H9 (cell line): ENCODE measurements at regions not wholly inside any gene's neighbourhood (a gene's known extent, or its start where the extent isn't known, plus 50 kb on each side); places are given as distances from the start of the nearest gene placed in this dataset.

Experiments used
- DNase-seq: peaks from one replicate; pipeline ENCODE4 v3.0.0-alpha.2; 2017
- H2AFZ ChIP-seq: one replicate; pipeline ENCODE4 v1.6.1; 2013; ENCODE audit warnings: mild to moderate bottlenecking, low read length, control low read depth, moderate library complexity
- H2AK5ac ChIP-seq: 2 replicates; pipeline ENCODE4 v1.6.1; 2013; ENCODE audit warnings: low read length, control low read depth, mixed read lengths; ENCODE audit not compliant: insufficient read length
- H2BK120ac ChIP-seq: one replicate; pipeline ENCODE4 v1.6.1; 2013; ENCODE audit warnings: low read depth, mild to moderate bottlenecking, low read length, control low read depth, inconsistent platforms; ENCODE audit not compliant: poor library complexity, severe bottlenecking
- H2BK12ac ChIP-seq: 2 replicates; pipeline ENCODE4 v1.6.1; 2013; ENCODE audit warnings: low read length, control low read depth, mixed read lengths, low read depth; ENCODE audit not compliant: insufficient read length
- H2BK15ac ChIP-seq: 2 replicates; pipeline ENCODE4 v1.6.1; 2013; ENCODE audit warnings: low read depth, low read length, control low read depth
- H2BK20ac ChIP-seq: one replicate; pipeline ENCODE4 v1.6.1; 2013; ENCODE audit warnings: low read depth, mild to moderate bottlenecking, low read length, control low read depth, inconsistent platforms; ENCODE audit not compliant: poor library complexity, severe bottlenecking
- H2BK5ac ChIP-seq: 2 replicates; pipeline ENCODE4 v1.6.1; 2013; ENCODE audit warnings: low read length, control low read depth, mixed read lengths; ENCODE audit not compliant: insufficient read length
- H3K14ac ChIP-seq: 2 replicates; pipeline ENCODE4 v1.6.1; 2013; ENCODE audit warnings: low read length, control low read depth; ENCODE audit not compliant: insufficient read depth
- H3K18ac ChIP-seq: 2 replicates; pipeline ENCODE4 v1.6.1; 2013; ENCODE audit warnings: low read depth, mild to moderate bottlenecking, mixed read lengths, low read length, control low read depth; ENCODE audit not compliant: insufficient read length
- H3K23ac ChIP-seq: 2 replicates; pipeline ENCODE4 v1.6.1; 2013; ENCODE audit warnings: low read length, control low read depth, mixed read lengths, low read depth; ENCODE audit not compliant: insufficient read length
- H3K23me2 ChIP-seq: 2 replicates; pipeline ENCODE4 v1.6.1; 2013; ENCODE audit warnings: low read depth, mild to moderate bottlenecking, mixed read lengths, low read length, control low read depth; ENCODE audit not compliant: insufficient read length, poor library complexity, severe bottlenecking
- H3K27ac ChIP-seq: 2 replicates; pipeline ENCODE4 v1.5.1; 2013; ENCODE audit warnings: low read length, control low read depth, mixed read lengths, low read depth; ENCODE audit not compliant: insufficient read length
- H3K27me3 ChIP-seq: 2 replicates; pipeline ENCODE4 v1.6.1; 2013; ENCODE audit warnings: low read length, control low read depth, inconsistent platforms; ENCODE audit not compliant: insufficient read depth
- H3K4ac ChIP-seq: 2 replicates; pipeline ENCODE4 v1.6.1; 2013; ENCODE audit warnings: low read depth, mild to moderate bottlenecking, control low read depth, inconsistent platforms, low read length, moderate library complexity
- H3K4me1 ChIP-seq: 2 replicates; pipeline ENCODE4 v1.6.1; 2013; ENCODE audit warnings: low read length, control low read depth, inconsistent platforms; ENCODE audit not compliant: insufficient read depth
- H3K4me2 ChIP-seq: 2 replicates; pipeline ENCODE4 v1.6.1; 2013; ENCODE audit warnings: low read length, control low read depth, mixed read lengths; ENCODE audit not compliant: insufficient read length, insufficient read depth
- H3K56ac ChIP-seq: 2 replicates; pipeline ENCODE4 v1.6.1; 2013; ENCODE audit warnings: low read depth, mild to moderate bottlenecking, mixed read lengths, low read length, control low read depth; ENCODE audit not compliant: insufficient read length
- H3K79me1 ChIP-seq: 2 replicates; pipeline ENCODE4 v1.6.1; 2013; ENCODE audit warnings: low read depth, mild to moderate bottlenecking, moderate library complexity, low read length, control low read depth, inconsistent platforms; ENCODE audit not compliant: insufficient read depth, poor library complexity, severe bottlenecking
- H3K79me2 ChIP-seq: 2 replicates; pipeline ENCODE4 v1.6.1; 2013; ENCODE audit warnings: low read length, control low read depth, inconsistent platforms; ENCODE audit not compliant: insufficient read depth
- H3K9ac ChIP-seq: 2 replicates; pipeline ENCODE4 v1.6.1; 2013; ENCODE audit warnings: low read length, control low read depth, mixed read lengths; ENCODE audit not compliant: insufficient read length; ENCODE audit errors: extremely low read depth
- H3K9me3 ChIP-seq: one replicate; pipeline ENCODE4 v1.6.1; 2013; ENCODE audit warnings: low read depth, low read length, inconsistent platforms; ENCODE audit not compliant: control insufficient read depth
- H3T11ph ChIP-seq: one replicate; pipeline ENCODE4 v1.6.1; 2013; ENCODE audit warnings: mild to moderate bottlenecking, low read length, control low read depth, inconsistent platforms
- H4K20me1 ChIP-seq: one replicate; pipeline ENCODE4 v1.6.1; 2013; ENCODE audit not compliant: control insufficient read depth, insufficient read length, insufficient read depth
- H4K5ac ChIP-seq: 2 replicates; pipeline ENCODE4 v1.6.1; 2013; ENCODE audit warnings: low read depth, mild to moderate bottlenecking, mixed read lengths, low read length, control low read depth; ENCODE audit not compliant: insufficient read length
- H4K8ac ChIP-seq: replicated peaks from 2 replicates; pipeline ENCODE4 v1.6.1; 2013; ENCODE audit warnings: low read length, control low read depth, mixed read lengths, low read depth; ENCODE audit not compliant: insufficient read length
- H4K91ac ChIP-seq: 2 replicates; pipeline ENCODE4 v1.6.1; 2013; ENCODE audit warnings: low read depth, mild to moderate bottlenecking, moderate library complexity, mixed read lengths, low read length, control low read depth; ENCODE audit not compliant: insufficient read length
- H3K27ac Mint-ChIP-seq, 3 experiments: 2 replicates in 2 of 3; 3 replicates in 1 of 3; pipeline ENCODE4 v1.8.0; 2020 to 2021; ENCODE audit warnings: mixed read lengths in 3 of 3, mild to moderate bottlenecking in 1 of 3, moderate library complexity in 1 of 3
- H3K27me3 Mint-ChIP-seq: 2 replicates; pipeline ENCODE4 v1.8.0; 2021; ENCODE audit warnings: low read depth, mild to moderate bottlenecking, moderate library complexity, mixed read lengths
- H3K36me3 Mint-ChIP-seq, 3 experiments: 2 replicates in 2 of 3; 3 replicates in 1 of 3; pipeline ENCODE4 v1.8.0; 2020 to 2021; ENCODE audit warnings: low read depth in 3 of 3, mixed read lengths in 3 of 3; ENCODE audit not compliant: insufficient read depth in 1 of 3
- H3K4me1 Mint-ChIP-seq, 2 experiments: 2 replicates each; pipeline ENCODE4 v1.8.0; 2020; ENCODE audit warnings: mixed read lengths in 2 of 2
- H3K4me3 Mint-ChIP-seq, 2 experiments: 2 replicates in 1 of 2; 3 replicates in 1 of 2; pipeline ENCODE4 v1.8.0; 2020 to 2021; ENCODE audit warnings: mild to moderate bottlenecking in 2 of 2, mixed read lengths in 2 of 2, moderate library complexity in 1 of 2
- H3K9me3 Mint-ChIP-seq, 2 experiments: 2 replicates in 1 of 2; 3 replicates in 1 of 2; pipeline ENCODE4 v1.8.0; 2020; ENCODE audit warnings: mild to moderate bottlenecking in 2 of 2, mixed read lengths in 2 of 2, moderate library complexity in 1 of 2
- WGBS: extraction: QIAGEN DNeasy Blood & Tissue Kit; methylation state at CpG from one replicate; pipeline ENCODE4 v1.1.7; 2013; ENCODE audit warnings: missing lambda C conversion rate, low lambda C conversion rate, mixed read lengths; ENCODE audit not compliant: insufficient read length; ENCODE audit errors: extremely low coverage; 5-methylcytosine and 5-hydroxymethylcytosine counted together
- TF ChIP-seq, protein P1 (sequence below): fragments of 200-600 bp; sonication (generic); conservative IDR thresholded peaks from 3 replicates; pipeline ENCODE4 v1.8.0; 2021; ENCODE audit warnings: antibody characterized with exemption, mild to moderate bottlenecking

DNA sequence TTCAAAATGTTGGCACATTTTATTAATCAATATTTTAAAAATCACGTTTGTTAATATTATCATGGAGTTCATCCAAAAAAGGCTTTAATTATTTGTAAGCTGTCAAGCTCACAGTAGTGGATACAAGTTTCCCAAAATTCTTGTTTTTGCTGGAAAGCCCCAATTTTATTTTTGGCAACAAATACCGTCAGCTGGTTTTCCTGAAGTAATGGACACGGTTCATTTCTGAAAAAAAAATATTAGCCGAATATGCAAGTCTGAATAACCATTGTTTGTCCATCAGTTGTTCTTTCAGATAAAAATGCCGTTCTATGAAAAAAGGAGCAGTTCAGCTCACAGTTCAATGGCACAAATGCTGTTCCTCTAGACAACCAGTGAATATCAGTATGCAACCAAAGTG lies 101.5 kb upstream of the RAI14 start:
- H3K79me1 ChIP-seq: no peaks in the 10 kb centered on the region
- H2BK15ac ChIP-seq: no peak overlapping the region
- H3K27me3 ChIP-seq: no peaks in the 10 kb centered on the region
- H3T11ph ChIP-seq: no peak overlapping the region
- H4K20me1 ChIP-seq: no peaks in the 10 kb centered on the region
- Mint-ChIP-seq H3K27ac (no peak overlapping the region), H3K4me3 (no peak overlapping the region), H3K27me3 (peaks cover 2% of the 10 kb centered on the region; the same call in 1 of the 2 replicates), H3K9me3 (no peaks in the 10 kb centered on the region; a peak in 1 of 5 replicates), H3K4me1 (peaks cover 4 to 8% of the 10 kb centered on the region in 2 experiments; a peak in 3 of 4 replicates), H3K36me3 (no peaks in the 10 kb centered on the region; a peak in 1 of 7 replicates)
- no peak overlapping the region for H3K27ac ChIP-seq
- no peaks in the 10 kb centered on the region for H3K23me2 ChIP-seq
- no peak overlapping the region for H2BK120ac ChIP-seq
- H3K4ac ChIP-seq: no peak overlapping the region
- H3K9me3 ChIP-seq: no peaks in the 10 kb centered on the region
- H3K14ac ChIP-seq: no peak overlapping the region
- no peak overlapping the region for H4K91ac ChIP-seq
- no peak overlapping the region for H3K18ac ChIP-seq
- H3K56ac ChIP-seq: no peak overlapping the region
- no peak overlapping the region for H2BK5ac ChIP-seq
- TF ChIP-seq, protein P1, sequence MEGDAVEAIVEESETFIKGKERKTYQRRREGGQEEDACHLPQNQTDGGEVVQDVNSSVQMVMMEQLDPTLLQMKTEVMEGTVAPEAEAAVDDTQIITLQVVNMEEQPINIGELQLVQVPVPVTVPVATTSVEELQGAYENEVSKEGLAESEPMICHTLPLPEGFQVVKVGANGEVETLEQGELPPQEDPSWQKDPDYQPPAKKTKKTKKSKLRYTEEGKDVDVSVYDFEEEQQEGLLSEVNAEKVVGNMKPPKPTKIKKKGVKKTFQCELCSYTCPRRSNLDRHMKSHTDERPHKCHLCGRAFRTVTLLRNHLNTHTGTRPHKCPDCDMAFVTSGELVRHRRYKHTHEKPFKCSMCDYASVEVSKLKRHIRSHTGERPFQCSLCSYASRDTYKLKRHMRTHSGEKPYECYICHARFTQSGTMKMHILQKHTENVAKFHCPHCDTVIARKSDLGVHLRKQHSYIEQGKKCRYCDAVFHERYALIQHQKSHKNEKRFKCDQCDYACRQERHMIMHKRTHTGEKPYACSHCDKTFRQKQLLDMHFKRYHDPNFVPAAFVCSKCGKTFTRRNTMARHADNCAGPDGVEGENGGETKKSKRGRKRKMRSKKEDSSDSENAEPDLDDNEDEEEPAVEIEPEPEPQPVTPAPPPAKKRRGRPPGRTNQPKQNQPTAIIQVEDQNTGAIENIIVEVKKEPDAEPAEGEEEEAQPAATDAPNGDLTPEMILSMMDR: no peak
- H3K23ac ChIP-seq: no peak overlapping the region
- DNase-seq: no peak
- H2BK12ac ChIP-seq: no peak overlapping the region
- no peaks in the 10 kb centered on the region for H3K79me2 ChIP-seq
- no peak overlapping the region for H2BK20ac ChIP-seq
- no peak overlapping the region for H2AFZ ChIP-seq
- no peak overlapping the region for H3K4me2 ChIP-seq
- H4K8ac ChIP-seq: no peak overlapping the region
- no peak overlapping the region for H2AK5ac ChIP-seq
- no peaks in the 10 kb centered on the region for H3K4me1 ChIP-seq
- WGBS: no CpG with 5 or more reads among the region's 5 CpGs
- H4K5ac ChIP-seq: no peak overlapping the region
- no peak overlapping the region for H3K9ac ChIP-seq
